Activated naive CD4-positive, alpha-beta T cell treated with anti-CD3 and anti-CD28 coated beads, Interleukin-2, amount 50 U/mL, for 72 hours (primary cell): ENCODE measurements at regions not wholly inside any gene's neighbourhood (a gene's known extent, or its start where the extent isn't known, plus 50 kb on each side); places are given as distances from the start of the nearest gene placed in this dataset.

Source experiments
- ATAC-seq, 2 donors: fragments of 150-1000 bp; cut with Tn5 transposase; 2 replicates each; pipeline ENCODE4 v1.10.0; 2021; ENCODE audit warnings: mild to moderate bottlenecking in 2 of 2, moderate library complexity in 2 of 2
- DNase-seq, 2 donors: peaks; one replicate each; pipeline ENCODE4 v3.0.0; 2021 to 2022; ENCODE audit warnings: low spot score in 2 of 2
- H3K27ac Mint-ChIP-seq, 2 donors: one replicate each; pipeline ENCODE4 v1.8.0; 2022; ENCODE audit warnings: mild to moderate bottlenecking in 2 of 2, mixed read lengths in 2 of 2
- H3K36me3 Mint-ChIP-seq, 2 donors: one replicate each; pipeline ENCODE4 v1.8.0; 2022; ENCODE audit warnings: mixed read lengths in 2 of 2
- H3K9me3 Mint-ChIP-seq, 2 donors: one replicate each; pipeline ENCODE4 v1.8.0; 2022; ENCODE audit warnings: mixed read lengths in 2 of 2

GRCh38 chr6:119481976-119482375, 132.4 kb upstream of the MAN1A1 start:
- no peaks in the 10 kb centered on the region for H3K36me3 Mint-ChIP-seq
- DNase-seq (no peak), ATAC-seq (no peak)
- no peak overlapping the region for H3K27ac Mint-ChIP-seq
- H3K9me3 Mint-ChIP-seq = peaks cover 0 to 5% of the 10 kb centered on the region in 2 donors

- H3K9me3 Mint-ChIP-seq = peaks cover 0 to 2% of the 10 kb centered on the region in 2 donors
- H3K36me3 Mint-ChIP-seq = no peaks in the 10 kb centered on the region
- DNase-seq = no peak
- no peak for ATAC-seq
- no peak overlapping the region for H3K27ac Mint-ChIP-seq
Observed at GRCh38 chr6:119480961-119481497, 131.5 kb upstream of the MAN1A1 start.

DNA sequence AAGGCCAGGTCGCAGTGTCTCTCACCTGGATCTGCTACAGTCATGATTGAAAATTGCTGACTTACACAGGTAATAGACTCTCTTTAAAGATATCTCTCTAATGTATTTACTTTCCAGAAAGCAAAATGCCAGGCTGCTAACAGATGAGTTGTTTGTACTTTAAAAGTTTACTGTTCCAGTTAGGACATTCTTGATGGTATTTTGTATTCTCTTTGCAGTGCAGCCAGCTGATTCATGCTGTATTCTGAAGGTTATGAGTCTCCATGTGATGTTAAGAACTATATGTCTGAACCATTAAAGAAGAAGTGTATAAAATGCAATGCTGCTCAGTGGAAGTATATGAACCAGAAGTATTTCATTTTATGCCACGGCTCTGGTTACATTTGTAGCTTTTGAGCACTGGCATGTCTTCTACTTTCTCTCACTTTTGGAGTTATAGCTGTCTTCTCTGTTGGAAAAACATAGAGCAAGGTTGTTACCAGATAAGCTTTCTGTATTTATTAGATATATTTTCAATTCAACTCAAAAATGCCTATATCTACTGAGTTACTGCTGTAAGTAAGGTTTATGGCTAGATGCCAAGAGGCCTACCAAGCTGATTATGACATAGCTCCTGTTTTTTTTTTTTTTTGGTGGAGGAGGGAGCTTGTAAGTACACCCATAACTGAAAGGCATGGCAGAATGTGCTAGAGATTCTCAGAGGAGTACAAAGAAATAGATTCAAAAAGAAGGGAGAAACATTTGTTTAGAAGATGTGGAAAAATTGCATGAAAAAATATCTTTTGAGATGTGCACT, 130.5 kb upstream of the MAN1A1 start:
- H3K36me3 Mint-ChIP-seq = no peaks in the 10 kb centered on the region
- no peaks in the 10 kb centered on the region for H3K9me3 Mint-ChIP-seq
- DNase-seq (no peak), ATAC-seq (no peak)
- no peak overlapping the region for H3K27ac Mint-ChIP-seq

GRCh38 chr6:119476554-119476953, 127.0 kb upstream of the MAN1A1 start:
- Mint-ChIP-seq H3K36me3 (no peaks in the 10 kb centered on the region), H3K9me3 (no peaks in the 10 kb centered on the region), H3K27ac (no peak overlapping the region)
- ATAC-seq (no peak), DNase-seq (no peak)

- Mint-ChIP-seq H3K9me3 (no peaks in the 10 kb centered on the region), H3K36me3 (peaks cover 0 to 1% of the 10 kb centered on the region in 2 donors), H3K27ac (no peak overlapping the region)
- no peak for ATAC-seq
- DNase-seq = no peak
Observed at GRCh38 chr6:119476024-119476423, 126.5 kb upstream of the MAN1A1 start.

DNA sequence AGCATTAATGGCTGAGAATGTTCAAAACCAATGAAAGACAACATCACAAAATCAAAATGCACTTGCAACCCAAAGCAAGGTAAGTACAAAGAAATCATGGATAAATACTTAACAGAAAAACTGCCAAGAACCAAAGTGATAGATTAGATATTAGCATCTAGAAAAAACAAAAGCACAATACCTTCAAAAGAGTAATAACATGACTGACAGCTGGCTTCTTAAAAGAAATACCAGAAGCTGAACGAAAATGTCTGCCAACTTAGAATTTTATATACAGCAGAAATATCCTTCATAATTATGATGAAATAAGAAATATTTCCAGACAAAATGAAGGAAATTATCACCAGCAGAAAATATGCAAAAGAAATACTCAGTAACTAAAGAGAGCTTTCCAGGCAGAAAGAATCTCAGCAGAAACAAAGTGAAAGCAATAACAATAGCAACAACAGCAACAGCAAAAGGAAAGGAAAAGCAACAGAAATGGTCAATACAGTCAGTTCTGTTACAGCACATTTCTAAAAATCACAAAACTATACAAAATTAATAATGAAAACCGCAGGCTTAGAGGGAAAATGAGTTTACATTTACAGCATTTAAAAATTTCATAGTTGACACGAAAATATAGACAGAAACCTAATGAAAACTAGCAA, 121.5 kb upstream of the MAN1A1 start:
- ATAC-seq (no peak), DNase-seq (no peak)
- Mint-ChIP-seq H3K27ac (no peak overlapping the region), H3K9me3 (peaks cover 0 to 6% of the 10 kb centered on the region in 2 donors), H3K36me3 (peaks cover 0 to 13% of the 10 kb centered on the region in 2 donors)

- ATAC-seq (no peak), DNase-seq (no peak)
- peaks cover 0 to 13% of the 10 kb centered on the region in 2 donors for H3K36me3 Mint-ChIP-seq
Observed at GRCh38 chr6:119467488-119468081, 118.0 kb upstream of the MAN1A1 start.

GRCh38 chr6:119466226-119466625, 116.7 kb upstream of the MAN1A1 start:
- Mint-ChIP-seq H3K9me3 (peaks cover 2 to 7% of the 10 kb centered on the region in 2 donors), H3K27ac (no peak overlapping the region), H3K36me3 (peaks cover 3 to 13% of the 10 kb centered on the region in 2 donors)
- DNase-seq (no peak), ATAC-seq (no peak)

More at GRCh38 chr6:119467488-119468081, 118.0 kb upstream of the MAN1A1 start:
- H3K27ac Mint-ChIP-seq = no peak overlapping the region
- peaks cover 0 to 6% of the 10 kb centered on the region in 2 donors for H3K9me3 Mint-ChIP-seq

DNA sequence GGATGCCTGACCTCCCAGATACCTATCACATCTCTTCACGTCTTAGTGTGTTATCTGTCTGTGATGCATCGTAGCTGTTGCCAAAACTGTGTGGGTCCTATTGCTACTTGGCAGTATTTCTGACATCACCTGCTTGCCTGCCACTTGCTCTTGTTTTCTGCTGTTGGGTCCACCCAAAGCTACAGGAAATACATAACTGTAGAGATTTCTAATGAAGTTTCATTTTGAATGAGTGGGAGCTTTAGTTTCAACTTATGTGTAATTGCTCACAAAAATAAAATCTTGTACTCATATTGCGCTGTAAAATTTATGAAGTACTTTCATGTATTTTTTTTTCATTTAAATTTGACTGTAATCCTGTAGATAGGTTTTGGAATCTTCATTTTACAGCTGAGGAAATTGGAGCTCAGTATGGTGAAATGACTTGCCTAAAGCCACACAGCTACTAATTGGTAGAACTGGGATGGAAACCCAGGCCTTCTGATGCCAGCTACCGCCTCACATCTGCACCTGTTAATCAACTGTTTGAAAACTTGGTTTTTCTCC, 113.6 kb upstream of the MAN1A1 start:
- peak; percentile 24 to 88 for ATAC-seq
- peak in 1 of 2 donors; percentile 12 for DNase-seq
- Mint-ChIP-seq H3K9me3 (peaks cover 7 to 9% of the 10 kb centered on the region in 2 donors), H3K36me3 (peaks cover 6 to 12% of the 10 kb centered on the region in 2 donors), H3K27ac (peak overlapping the region in 1 of 2 donors; percentile 18)

DNA sequence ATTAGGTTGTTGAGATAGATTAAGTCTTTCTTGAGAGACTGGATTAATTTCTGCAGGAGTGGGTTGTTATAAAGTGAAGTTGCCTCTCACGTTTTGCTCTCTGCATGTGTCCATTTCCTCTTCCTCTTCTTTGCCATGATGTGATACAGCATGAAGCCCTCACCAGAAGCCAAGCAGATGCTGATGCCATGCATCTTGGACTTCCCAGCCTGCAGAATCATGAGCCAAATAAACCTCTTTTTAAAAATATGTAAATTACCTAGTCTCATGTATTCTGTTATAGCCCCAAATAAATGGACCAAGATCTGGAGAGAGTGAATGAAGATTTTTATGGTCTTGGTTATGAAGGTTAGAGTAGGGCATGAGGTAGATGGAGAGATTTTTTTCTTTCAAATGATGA, 111.6 kb upstream of the MAN1A1 start:
- Mint-ChIP-seq H3K36me3 (peaks cover 6 to 12% of the 10 kb centered on the region in 2 donors), H3K27ac (no peak overlapping the region), H3K9me3 (peaks cover 7 to 9% of the 10 kb centered on the region in 2 donors)
- no peak for ATAC-seq
- DNase-seq = no peak

GRCh38 chr6:119459207-119459974, 109.8 kb upstream of the MAN1A1 start:
- no peak overlapping the region for H3K27ac Mint-ChIP-seq
- ATAC-seq = no peak
- peaks cover 6 to 12% of the 10 kb centered on the region in 2 donors for H3K36me3 Mint-ChIP-seq
- H3K9me3 Mint-ChIP-seq = peaks cover 7 to 9% of the 10 kb centered on the region in 2 donors
- no peak for DNase-seq

DNA sequence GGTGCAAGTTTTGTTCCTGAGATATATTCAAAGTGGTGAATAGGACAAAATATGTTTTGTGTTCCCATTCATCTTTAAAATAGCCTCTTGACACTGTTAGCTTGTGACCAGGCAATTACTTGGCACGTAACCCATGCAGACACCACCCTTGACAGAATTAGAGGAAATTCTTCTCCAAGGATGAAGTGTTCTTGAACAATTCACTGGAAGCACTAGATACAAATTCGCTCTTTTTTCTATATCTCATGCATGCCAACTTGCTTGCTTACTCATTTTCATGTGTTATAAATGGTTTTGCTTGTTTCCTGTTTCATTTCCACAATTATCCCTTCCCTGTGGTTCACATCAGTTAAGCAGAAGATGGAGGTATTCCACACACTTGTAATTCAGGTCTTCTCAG, 105.2 kb upstream of the MAN1A1 start:
- DNase-seq (no peak), ATAC-seq (no peak)
- Mint-ChIP-seq H3K9me3 (peaks cover 0 to 4% of the 10 kb centered on the region in 2 donors), H3K27ac (no peak overlapping the region), H3K36me3 (peaks cover 0 to 12% of the 10 kb centered on the region in 2 donors)

DNA sequence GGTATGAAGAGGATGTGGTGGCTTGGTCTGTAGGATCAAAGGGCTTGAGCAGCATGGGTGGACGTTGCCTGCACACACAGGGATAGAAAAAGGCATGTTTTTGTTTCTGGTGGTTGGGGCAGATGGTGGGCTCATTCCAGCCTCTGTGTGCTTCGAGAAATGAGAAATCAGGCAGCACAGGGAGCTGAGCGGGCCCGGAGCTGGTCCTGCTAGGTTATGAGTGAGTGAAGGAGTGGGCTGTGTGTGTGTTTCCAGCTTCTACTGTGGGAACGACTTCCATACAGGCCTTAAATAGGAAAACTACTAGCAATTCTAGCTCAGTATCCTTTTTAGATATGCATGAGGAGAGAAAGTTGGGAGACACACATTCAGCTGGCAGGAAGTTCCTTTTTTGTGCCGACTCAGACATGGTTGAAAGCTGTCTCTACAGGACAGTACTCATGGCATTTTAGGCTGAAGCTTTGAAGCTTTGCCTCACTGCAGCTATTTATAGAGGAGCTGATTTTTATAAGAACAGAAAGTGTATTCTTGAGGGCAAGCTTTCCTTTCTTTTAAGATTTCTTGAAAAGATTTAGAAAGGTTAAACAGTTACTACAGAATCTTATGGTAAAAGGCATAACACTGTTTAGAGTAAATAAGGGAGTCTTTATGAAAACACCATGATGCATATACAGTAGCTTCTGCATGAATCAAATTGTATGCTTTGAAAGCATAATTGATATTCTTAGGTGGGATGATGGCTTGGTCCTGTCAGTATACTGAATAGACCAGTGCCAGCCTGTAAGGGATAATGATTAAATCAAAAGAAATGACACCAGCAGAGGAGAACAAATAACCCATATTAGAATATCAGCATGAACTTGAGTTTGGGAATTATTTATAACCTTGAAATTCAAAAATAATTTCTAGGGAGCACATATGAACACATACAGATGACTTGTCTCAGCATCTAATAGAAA, 104.0 kb upstream of the MAN1A1 start:
- no peak for DNase-seq
- Mint-ChIP-seq H3K9me3 (peaks cover 0 to 4% of the 10 kb centered on the region in 2 donors), H3K36me3 (peaks cover 0 to 8% of the 10 kb centered on the region in 2 donors), H3K27ac (no peak overlapping the region)
- no peak for ATAC-seq

GRCh38 chr6:119449331-119450156, 100.0 kb upstream of the MAN1A1 start:
- no peak for ATAC-seq

More at GRCh38 chr6:119449331-119450156, 100.0 kb upstream of the MAN1A1 start:
- no peak for DNase-seq
- H3K9me3 Mint-ChIP-seq = peaks cover 4 to 6% of the 10 kb centered on the region in 2 donors
- no peak overlapping the region for H3K27ac Mint-ChIP-seq
- H3K36me3 Mint-ChIP-seq = peaks cover 0 to 6% of the 10 kb centered on the region in 2 donors
